Endothelial cell of umbilical vein (primary cell): ENCODE measurements at regions not wholly inside any gene's neighbourhood (a gene's known extent, or its start where the extent isn't known, plus 50 kb on each side); places are given as distances from the start of the nearest gene placed in this dataset.

Source experiments
- CTCF ChIP-seq, 2 donors: IDR thresholded peaks; 1 replicate in 1 of 2; 2 replicates in 1 of 2; pipeline ENCODE4 v1.5.1; 2011; ENCODE audit warnings: low read length in 2 of 2, mild to moderate bottlenecking in 2 of 2, moderate library complexity in 2 of 2, control low read depth in 1 of 2, inconsistent platforms in 1 of 2, low read depth in 1 of 2; ENCODE audit not compliant: insufficient read depth in 1 of 2; ENCODE audit errors: extremely low read depth in 1 of 2
- POLR2AphosphoS5 ChIP-seq: IDR thresholded peaks from 2 replicates; pipeline ENCODE4 v1.6.1; 2012; ENCODE audit warnings: low read depth, mild to moderate bottlenecking, control low read depth, low read length, moderate library complexity; ENCODE audit not compliant: insufficient read depth

- TF ChIP-seq POLR2AphosphoS5 (no peak), CTCF (IDR thresholded peaks at IDR 0.05; ENCODE audit: extremely low read depth in 1 of 2, insufficient read depth in 1 of 2, low read depth in 1 of 2, low read length in 2 of 2) (no peak)
These were observed 511.8 kb downstream of the CPS1 start for GRCh38 chr2:211068108-211068780.
